ENCODE measurements at regions not wholly inside any gene's neighbourhood (a gene's known extent, or its start where the extent isn't known, plus 50 kb on each side); places are given as distances from the start of the nearest gene placed in this dataset.

DNA sequence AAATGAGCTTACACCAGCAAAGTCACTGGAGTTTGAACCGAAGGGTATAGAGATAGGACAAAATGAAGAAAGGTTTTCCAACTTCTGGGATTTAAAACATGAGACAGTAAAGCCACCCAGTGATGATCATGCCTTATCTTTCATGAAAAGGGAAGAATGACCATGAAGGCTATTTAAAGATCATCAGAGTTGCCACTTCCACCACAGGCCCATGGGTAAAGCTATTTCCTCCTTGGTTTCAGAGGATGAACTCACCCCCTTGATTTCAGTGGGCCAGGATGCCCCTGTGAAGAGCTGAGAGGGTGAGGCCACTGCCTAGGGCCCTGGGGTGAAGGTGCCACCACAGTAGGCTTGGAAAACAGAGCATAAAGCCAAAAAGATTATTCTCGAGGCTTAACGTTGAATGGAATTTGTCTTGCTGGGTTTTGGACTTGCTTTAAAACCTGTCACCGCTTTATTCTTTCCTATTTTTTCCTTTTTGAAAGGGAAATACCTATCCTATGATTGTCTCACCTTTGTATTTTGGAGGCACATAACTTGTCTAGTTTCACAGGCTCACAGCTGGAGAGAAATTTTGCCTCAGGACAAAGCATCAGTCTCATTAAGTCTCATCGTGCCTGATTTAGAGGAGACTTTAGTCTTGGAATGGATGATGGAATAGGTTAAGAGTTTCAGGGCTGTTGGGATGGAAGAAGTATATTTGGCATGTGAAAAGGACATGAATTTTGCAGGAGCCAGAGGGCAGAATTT, 254.0 kb downstream of the SNCA start:
- 80 to 94% (median 90%) methylated on average over 5 of the region's 5 CpGs for WGBS, 5 donors
- Histone ChIP-seq H3K27me3 (replicated peaks in 1 of 7) (no peaks in the 10 kb centered on the region), H3K36me3 (no peaks in the 10 kb centered on the region), H3K4me1 (no peaks in the 10 kb centered on the region), H3K4me3 (no peak overlapping the region), H3K27ac (no peak overlapping the region), H3K9me3 (no peaks in the 10 kb centered on the region)
- intact Hi-C loops (cut with DNase I; ENCODE audit: low total_unique reads) = no loop called here
- no peak for DNase-seq
- TF ChIP-seq, protein P1, sequence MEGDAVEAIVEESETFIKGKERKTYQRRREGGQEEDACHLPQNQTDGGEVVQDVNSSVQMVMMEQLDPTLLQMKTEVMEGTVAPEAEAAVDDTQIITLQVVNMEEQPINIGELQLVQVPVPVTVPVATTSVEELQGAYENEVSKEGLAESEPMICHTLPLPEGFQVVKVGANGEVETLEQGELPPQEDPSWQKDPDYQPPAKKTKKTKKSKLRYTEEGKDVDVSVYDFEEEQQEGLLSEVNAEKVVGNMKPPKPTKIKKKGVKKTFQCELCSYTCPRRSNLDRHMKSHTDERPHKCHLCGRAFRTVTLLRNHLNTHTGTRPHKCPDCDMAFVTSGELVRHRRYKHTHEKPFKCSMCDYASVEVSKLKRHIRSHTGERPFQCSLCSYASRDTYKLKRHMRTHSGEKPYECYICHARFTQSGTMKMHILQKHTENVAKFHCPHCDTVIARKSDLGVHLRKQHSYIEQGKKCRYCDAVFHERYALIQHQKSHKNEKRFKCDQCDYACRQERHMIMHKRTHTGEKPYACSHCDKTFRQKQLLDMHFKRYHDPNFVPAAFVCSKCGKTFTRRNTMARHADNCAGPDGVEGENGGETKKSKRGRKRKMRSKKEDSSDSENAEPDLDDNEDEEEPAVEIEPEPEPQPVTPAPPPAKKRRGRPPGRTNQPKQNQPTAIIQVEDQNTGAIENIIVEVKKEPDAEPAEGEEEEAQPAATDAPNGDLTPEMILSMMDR (IDR thresholded peaks at IDR 0.05 in 8 of 11, conservative IDR thresholded peaks at IDR 0.05 in 3 of 11) = no peak
- TF ChIP-seq POLR2A (IDR thresholded peaks at IDR 0.05) (no peak), POLR2AphosphoS5 (IDR thresholded peaks at IDR 0.05) (no peak)

DNA sequence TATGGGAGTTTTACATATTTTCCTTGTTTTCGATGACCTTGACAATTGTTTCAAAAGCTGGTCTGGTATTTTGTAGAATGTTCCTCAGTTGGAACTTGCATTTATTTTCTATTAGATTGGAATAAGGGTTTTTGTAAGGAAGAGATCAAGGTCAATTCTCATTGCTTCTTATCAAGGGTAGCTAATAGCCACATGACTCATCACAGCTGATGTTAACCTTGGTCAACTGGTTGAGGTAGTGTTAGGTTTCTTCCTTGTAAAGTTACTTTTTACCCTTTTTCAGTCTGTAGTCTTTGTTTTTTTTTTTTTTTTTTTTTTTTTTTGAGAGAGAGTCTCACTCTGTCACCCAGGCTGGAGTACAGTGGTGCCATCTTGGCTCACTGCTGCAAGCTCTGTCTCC, 257.2 kb downstream of the SNCA start:
- intact Hi-C loops (cut with DNase I; ENCODE audit: low total_unique reads) = no loop called here
- DNase-seq = no peak
- TF ChIP-seq POLR2A (IDR thresholded peaks at IDR 0.05) = no peak
- TF ChIP-seq, protein P1 (IDR thresholded peaks at IDR 0.05 in 8 of 11, conservative IDR thresholded peaks at IDR 0.05 in 3 of 11) = no peak
- no peak for TF ChIP-seq POLR2AphosphoS5 (IDR thresholded peaks at IDR 0.05)
- H3K27ac ChIP-seq = no peak overlapping the region
- no peak overlapping the region for H3K4me3 ChIP-seq
- H3K9me3 ChIP-seq = no peaks in the 10 kb centered on the region
- no peaks in the 10 kb centered on the region for H3K36me3 ChIP-seq
- 0% methylated on average over 1 of the region's 1 CpG for WGBS, 5 donors
- H3K4me1 ChIP-seq = no peaks in the 10 kb centered on the region
- H3K27me3 ChIP-seq (replicated peaks in 1 of 7) = no peaks in the 10 kb centered on the region

DNA sequence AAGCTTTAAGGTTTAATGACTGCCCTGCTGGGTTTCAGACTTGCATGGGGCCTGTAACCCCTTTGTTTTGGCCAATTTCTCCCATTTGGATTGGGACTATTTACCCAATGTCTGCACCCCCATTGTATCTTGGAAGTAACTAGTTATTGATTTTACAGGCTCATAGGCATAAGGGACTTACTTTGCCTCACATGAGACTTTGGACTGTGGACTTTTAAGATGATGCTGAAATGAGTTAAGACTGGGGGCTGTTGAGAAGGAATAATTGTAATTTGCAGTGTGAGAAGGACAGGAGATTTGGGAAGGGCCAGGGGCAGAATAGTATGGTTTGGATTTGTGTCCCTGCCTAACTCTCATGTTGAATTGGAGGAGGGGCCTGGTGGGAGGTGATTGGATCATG, 260.7 kb downstream of the SNCA start:
- Histone ChIP-seq H3K4me3 (no peak overlapping the region), H3K27ac (no peak overlapping the region), H3K9me3 (no peaks in the 10 kb centered on the region), H3K4me1 (no peaks in the 10 kb centered on the region), H3K27me3 (replicated peaks in 1 of 7) (no peaks in the 10 kb centered on the region), H3K36me3 (no peaks in the 10 kb centered on the region)
- no peak for TF ChIP-seq POLR2AphosphoS5 (IDR thresholded peaks at IDR 0.05)
- no peak for TF ChIP-seq POLR2A (IDR thresholded peaks at IDR 0.05)
- TF ChIP-seq, protein P1 (IDR thresholded peaks at IDR 0.05 in 8 of 11, conservative IDR thresholded peaks at IDR 0.05 in 3 of 11) = no peak
- no peak for DNase-seq
- intact Hi-C loops (cut with DNase I; ENCODE audit: low total_unique reads) = no loop called here

DNA sequence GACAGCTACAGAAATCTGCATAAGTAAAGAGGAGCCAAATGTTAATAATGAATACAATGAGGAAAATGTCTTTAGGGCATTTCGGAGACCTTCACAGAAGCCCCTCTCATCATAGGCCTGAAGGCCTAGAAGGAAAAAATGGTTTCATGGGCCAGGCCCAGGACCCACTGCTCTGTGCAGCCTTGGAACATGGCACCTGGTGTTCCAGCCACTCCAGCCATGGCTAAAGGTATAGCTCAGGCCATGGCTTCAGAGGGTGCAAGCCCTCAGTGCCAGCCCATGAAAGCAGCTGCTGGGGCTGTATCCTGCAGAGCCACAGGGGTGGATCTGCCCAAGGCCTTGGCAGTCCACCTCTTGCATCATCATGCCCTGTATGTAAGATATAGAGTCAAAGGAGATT, 261.1 kb downstream of the SNCA start:
- H3K36me3 ChIP-seq = no peaks in the 10 kb centered on the region
- intact Hi-C loops (cut with DNase I; ENCODE audit: low total_unique reads) = no loop called here
- H3K4me3 ChIP-seq = no peak overlapping the region
- H3K27me3 ChIP-seq (replicated peaks in 1 of 7) = no peaks in the 10 kb centered on the region
- no peaks in the 10 kb centered on the region for H3K4me1 ChIP-seq
- DNase-seq = no peak
- no peaks in the 10 kb centered on the region for H3K9me3 ChIP-seq
- TF ChIP-seq POLR2AphosphoS5 (IDR thresholded peaks at IDR 0.05) (no peak), POLR2A (IDR thresholded peaks at IDR 0.05) (no peak)
- TF ChIP-seq, protein P1 (IDR thresholded peaks at IDR 0.05 in 8 of 11, conservative IDR thresholded peaks at IDR 0.05 in 3 of 11) = no peak
- 84 to 95% (median 92%) methylated on average over 1 of the region's 1 CpG for WGBS, 5 donors
- no peak overlapping the region for H3K27ac ChIP-seq
